IPS-18a (cell line): ENCODE measurements at regions not wholly inside any gene's neighbourhood (a gene's known extent, or its start where the extent isn't known, plus 50 kb on each side); places are given as distances from the start of the nearest gene placed in this dataset.

Source experiments
- H3K27ac ChIP-seq: one replicate; pipeline ENCODE4 v1.5.1; 2013; ENCODE audit warnings: low read length
- H3K27me3 ChIP-seq: one replicate; pipeline ENCODE4 v1.6.1; 2013; ENCODE audit warnings: mild to moderate bottlenecking, low read length; ENCODE audit not compliant: control insufficient read depth, insufficient read depth
- H3K36me3 ChIP-seq: one replicate; pipeline ENCODE4 v1.6.1; 2013; ENCODE audit warnings: low read depth, low read length; ENCODE audit not compliant: control insufficient read depth
- H3K4me1 ChIP-seq: one replicate; pipeline ENCODE4 v1.6.1; 2013; ENCODE audit warnings: low read depth, low read length; ENCODE audit not compliant: control insufficient read depth
- H3K4me3 ChIP-seq: one replicate; pipeline ENCODE4 v1.5.1; 2013; ENCODE audit warnings: low read length
- H3K9ac ChIP-seq: one replicate; pipeline ENCODE4 v1.6.1; 2013; ENCODE audit warnings: mild to moderate bottlenecking, low read length, moderate library complexity
- H3K9me3 ChIP-seq: one replicate; pipeline ENCODE4 v1.6.1; 2013; ENCODE audit warnings: low read depth, low read length; ENCODE audit not compliant: control insufficient read depth

DNA sequence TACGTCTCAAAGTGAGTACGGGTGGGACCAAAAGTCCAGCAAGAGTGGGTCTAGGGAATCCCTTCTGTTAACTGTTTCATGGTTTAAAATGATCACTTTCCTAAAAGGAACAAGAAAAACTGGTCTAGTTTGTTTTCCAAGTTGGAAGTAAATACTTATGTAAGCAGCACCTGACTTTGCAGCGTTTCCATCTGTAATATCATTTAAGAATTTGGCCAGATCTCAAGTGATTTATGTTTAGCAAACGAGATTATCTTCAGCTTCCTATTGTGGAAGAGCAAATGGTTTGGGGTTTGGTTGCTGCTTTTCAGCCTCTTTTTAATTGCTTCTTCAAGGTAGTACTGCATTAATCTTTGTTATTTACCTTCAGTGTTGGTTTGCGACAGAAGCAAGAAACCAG lies 50.4 kb downstream of the FHIP1A start:
- H3K36me3 ChIP-seq: no peaks in the 10 kb centered on the region
- H3K9me3 ChIP-seq: no peaks in the 10 kb centered on the region
- no peak overlapping the region for H3K4me3 ChIP-seq
- no peak overlapping the region for H3K9ac ChIP-seq
- no peak overlapping the region for H3K27ac ChIP-seq
- H3K27me3 ChIP-seq: no peaks in the 10 kb centered on the region
- peaks cover 17% of the 10 kb centered on the region for H3K4me1 ChIP-seq

DNA sequence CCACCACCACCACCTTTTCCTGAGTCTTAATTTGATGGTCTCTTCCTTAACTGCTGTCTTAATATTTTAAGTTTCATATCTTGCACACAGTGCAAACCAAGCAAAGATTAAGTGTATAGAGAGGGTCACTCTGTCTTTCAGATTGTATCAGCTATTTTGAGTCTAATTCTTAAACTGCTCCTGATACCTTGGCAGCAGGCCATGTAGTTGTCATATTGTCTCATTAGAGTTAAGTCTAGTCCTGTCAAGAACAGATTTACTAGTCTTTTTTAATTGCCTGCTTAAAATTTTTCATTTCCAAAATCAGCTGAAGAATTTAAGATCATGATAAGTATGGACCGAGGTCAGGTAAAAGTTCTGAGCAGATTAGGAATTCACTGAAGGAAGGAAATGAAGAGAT lies 51.5 kb downstream of the FHIP1A start:
- H3K9ac ChIP-seq: no peak overlapping the region
- no peaks in the 10 kb centered on the region for H3K9me3 ChIP-seq
- no peak overlapping the region for H3K4me3 ChIP-seq
- H3K27ac ChIP-seq: no peak overlapping the region
- H3K36me3 ChIP-seq: no peaks in the 10 kb centered on the region
- no peaks in the 10 kb centered on the region for H3K27me3 ChIP-seq
- peaks cover 10% of the 10 kb centered on the region for H3K4me1 ChIP-seq

DNA sequence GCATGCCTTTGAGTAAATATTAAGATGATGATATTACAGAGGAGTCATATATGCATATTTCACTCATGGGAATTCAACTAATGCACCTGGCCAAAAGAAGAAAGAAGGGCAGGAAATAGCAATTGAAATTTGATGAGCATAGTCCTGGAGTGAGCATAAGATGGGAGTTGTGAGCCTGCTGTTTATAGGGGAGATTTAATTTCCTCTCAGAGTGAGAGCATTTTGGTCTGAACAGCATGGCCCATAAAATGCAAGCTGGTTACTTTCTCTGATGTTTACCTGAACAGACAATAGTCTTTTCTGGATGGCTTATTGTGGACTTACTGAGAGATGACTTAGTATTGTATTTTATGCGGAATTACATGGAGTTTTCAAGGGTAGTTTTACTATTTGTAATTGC lies 53.6 kb downstream of the FHIP1A start:
- no peak overlapping the region for H3K4me3 ChIP-seq
- no peaks in the 10 kb centered on the region for H3K4me1 ChIP-seq
- no peaks in the 10 kb centered on the region for H3K9me3 ChIP-seq
- H3K27ac ChIP-seq: no peak overlapping the region
- no peaks in the 10 kb centered on the region for H3K27me3 ChIP-seq
- H3K9ac ChIP-seq: no peak overlapping the region
- H3K36me3 ChIP-seq: no peaks in the 10 kb centered on the region

DNA sequence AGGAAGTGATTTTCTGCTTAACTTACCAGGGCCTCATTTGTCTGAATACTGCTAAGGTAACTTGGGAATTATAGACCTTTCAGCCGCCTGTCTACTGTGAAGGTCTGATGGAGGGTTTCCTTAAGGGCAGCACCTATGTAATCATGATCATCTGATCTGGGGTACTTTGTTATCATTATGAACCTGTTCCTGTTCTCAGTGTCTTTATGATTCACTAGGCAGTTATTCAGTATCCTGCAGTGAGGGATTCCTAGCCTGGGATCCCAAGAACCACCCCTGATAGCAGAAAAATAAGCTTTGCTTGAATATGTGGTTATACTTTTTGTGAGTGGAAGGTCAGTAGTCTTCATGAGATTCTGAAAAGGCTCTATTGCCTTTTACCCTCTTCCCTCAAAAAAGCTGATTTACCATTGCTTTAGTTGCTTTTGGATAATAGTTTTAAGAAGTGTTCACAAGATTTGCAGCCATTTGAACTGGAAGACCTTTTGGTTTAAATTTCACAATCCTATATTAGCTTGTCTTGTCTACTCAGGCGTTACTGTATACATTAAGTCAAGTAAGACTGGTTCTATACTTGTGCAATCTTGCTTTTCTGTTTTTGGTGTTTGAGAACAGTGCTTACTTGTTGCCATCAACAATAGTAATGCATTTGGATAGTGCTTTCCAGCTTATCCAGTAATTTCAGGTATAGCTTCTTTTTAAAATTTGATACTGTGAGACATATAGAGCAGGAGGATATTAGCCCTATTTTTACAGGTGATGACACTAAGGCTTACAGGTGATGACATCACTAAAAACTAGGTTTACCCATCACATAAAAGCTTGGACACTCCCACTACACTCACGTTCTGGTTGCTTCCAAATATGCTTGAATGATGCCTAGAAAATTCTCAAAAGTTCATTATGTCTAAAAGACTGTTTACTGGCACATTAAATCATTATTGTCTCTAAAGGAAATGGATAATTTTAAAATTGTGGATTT lies 60.0 kb downstream of the FHIP1A start:
- Histone ChIP-seq H3K9me3 (no peaks in the 10 kb centered on the region), H3K27me3 (no peaks in the 10 kb centered on the region), H3K27ac (no peak overlapping the region), H3K9ac (no peak overlapping the region), H3K4me1 (no peaks in the 10 kb centered on the region), H3K36me3 (no peaks in the 10 kb centered on the region), H3K4me3 (no peak overlapping the region)

DNA sequence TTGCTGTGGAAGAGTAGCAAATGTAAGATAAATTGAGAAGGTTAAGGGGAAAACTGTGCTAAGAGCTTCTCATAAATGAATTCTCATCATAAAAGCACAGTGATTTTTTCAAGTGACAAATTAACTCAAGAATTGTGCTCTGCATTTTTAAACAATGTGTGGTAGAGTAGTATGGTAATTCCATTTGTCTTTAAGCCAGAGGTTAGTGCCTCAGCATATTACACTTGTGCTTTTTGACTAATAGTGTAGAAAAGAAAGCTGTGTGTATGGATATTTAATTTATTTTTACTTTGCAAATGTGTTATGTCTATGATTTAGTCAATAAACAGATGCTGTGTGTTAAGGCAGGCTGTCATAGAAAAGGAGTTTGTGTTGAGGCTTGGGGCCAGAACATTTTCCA lies 61.0 kb downstream of the FHIP1A start:
- Histone ChIP-seq H3K27me3 (no peaks in the 10 kb centered on the region), H3K4me3 (no peak overlapping the region), H3K9ac (no peak overlapping the region), H3K4me1 (peaks cover 6% of the 10 kb centered on the region), H3K9me3 (no peaks in the 10 kb centered on the region), H3K27ac (no peak overlapping the region), H3K36me3 (no peaks in the 10 kb centered on the region)

DNA sequence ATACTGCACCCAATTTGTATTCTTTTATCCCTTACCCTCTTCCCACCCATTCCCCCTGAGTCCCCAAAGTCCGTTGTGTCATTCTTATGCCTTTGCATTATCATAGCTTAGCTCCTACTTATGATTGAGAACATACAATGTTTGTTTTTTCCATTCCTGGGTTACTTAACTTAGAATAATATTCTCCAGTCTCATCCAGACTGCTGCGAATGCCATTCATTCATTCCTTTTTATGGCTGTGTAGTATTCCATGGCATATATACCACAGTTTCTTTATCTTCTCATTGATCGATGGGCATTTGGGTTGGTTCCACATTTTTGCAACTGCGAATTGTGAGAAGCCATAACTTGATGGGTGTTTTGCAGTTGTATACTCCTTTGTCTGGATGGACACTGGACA lies 62.8 kb downstream of the FHIP1A start:
- Histone ChIP-seq H3K4me1 (peaks cover 11% of the 10 kb centered on the region), H3K9ac (no peak overlapping the region), H3K9me3 (no peaks in the 10 kb centered on the region), H3K4me3 (no peak overlapping the region), H3K36me3 (no peaks in the 10 kb centered on the region), H3K27ac (no peak overlapping the region), H3K27me3 (no peaks in the 10 kb centered on the region)

DNA sequence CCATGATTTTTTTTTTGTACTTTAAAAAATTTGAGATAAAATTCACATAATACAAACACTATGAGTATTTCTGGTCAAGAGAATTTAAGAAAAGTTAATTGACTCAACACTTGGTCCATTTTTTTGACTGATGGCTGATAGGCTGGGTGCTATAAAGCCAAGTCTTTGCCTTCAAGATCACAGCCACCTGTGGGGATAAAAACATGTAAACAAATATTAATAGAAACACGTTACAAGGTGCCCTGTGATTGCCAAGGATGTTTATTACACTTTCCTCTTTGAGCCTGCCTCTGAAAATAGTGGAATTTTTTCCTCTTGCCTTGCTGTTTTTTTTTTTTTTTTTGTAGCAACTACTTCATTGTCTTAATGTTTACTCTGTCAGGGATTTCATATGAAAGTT lies 63.3 kb downstream of the FHIP1A start:
- Histone ChIP-seq H3K27me3 (no peaks in the 10 kb centered on the region), H3K9ac (no peak overlapping the region), H3K9me3 (no peaks in the 10 kb centered on the region), H3K4me1 (peaks cover 11% of the 10 kb centered on the region), H3K27ac (no peak overlapping the region), H3K36me3 (no peaks in the 10 kb centered on the region), H3K4me3 (no peak overlapping the region)

DNA sequence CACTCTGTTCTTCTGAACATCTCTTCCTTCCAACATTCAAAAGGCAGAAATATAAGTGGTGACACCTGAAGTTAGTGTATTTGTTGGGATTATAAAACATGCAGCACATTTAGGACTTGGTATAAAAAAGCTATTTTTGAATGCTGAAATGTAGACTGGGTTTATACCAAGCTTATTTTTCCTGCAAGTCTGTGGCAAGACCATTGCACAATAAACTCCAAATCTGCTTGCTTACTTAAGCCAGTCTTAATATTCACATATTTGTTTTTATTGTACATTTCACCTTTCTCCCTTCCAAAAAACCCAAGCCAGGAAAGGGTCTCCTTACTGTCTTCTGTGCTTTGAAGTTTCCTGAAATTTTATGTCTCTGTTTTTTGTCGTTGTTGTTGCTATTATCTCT lies 63.7 kb downstream of the FHIP1A start:
- H3K9me3 ChIP-seq: no peaks in the 10 kb centered on the region
- H3K27ac ChIP-seq: no peak overlapping the region
- no peaks in the 10 kb centered on the region for H3K27me3 ChIP-seq
- H3K36me3 ChIP-seq: no peaks in the 10 kb centered on the region
- no peak overlapping the region for H3K4me3 ChIP-seq
- no peak overlapping the region for H3K9ac ChIP-seq
- peaks cover 11% of the 10 kb centered on the region for H3K4me1 ChIP-seq

DNA sequence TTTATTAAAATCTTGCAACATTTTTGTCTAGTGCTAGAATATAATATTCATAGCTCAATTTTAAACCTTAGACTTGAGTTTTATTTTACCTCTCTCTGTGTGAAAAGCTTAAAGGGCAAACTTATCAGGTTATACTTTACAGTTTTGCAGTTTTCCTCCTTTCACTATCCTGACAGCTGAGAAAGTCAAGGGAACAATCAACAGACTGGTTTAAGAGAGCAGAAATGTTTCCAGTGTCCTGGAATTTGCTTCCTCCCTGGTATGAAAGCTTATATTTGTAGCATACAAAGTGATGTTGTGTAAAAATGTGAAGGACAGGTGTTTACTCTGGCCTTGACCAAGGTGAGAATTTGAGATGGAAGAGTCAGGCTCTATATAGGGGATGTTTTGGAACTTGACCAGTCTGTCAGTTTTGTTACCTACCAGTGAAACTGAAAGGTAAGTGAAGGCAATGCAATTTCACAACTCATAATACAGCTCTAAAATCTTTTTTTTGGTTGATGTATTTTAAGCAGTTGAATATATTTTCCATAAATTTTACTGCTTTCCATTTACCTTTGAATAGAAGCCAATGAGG lies 64.6 kb downstream of the FHIP1A start:
- Histone ChIP-seq H3K4me1 (peaks cover 11% of the 10 kb centered on the region), H3K36me3 (no peaks in the 10 kb centered on the region), H3K27ac (no peak overlapping the region), H3K27me3 (no peaks in the 10 kb centered on the region), H3K9me3 (no peaks in the 10 kb centered on the region), H3K4me3 (no peak overlapping the region), H3K9ac (no peak overlapping the region)

DNA sequence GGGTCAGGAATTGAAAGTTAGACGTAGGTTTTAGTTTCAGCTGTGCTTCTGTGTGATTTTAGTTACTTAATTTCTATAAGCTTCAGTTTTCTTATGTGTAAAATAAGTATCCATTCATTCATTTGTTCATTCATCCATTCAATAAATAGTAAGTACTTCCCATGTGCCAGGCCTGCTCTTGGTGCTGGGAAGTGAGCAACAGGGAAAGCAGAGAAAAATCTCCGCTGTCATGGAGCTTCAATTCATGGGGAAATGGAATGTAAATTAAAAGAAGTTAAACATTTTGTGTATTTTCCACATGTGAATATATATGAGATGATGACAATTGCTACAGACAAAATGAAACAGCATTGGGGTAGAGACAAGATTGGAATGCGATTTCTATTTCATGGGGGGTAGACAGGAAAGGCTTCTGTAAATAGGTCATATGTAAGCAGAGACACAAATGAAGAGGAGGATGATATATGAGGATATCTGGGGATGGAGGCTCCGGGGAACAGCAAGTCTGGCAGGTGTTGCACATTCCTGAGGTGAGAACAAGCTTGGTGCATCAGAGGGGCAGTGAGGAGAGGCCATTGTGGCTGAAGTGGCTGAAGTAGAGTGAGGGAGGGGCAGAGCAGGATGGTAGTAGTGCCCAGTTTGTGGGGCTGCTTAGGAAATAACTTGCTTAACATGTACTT lies 66.2 kb downstream of the FHIP1A start:
- H3K9me3 ChIP-seq: no peaks in the 10 kb centered on the region
- no peak overlapping the region for H3K9ac ChIP-seq
- no peak overlapping the region for H3K27ac ChIP-seq
- H3K36me3 ChIP-seq: no peaks in the 10 kb centered on the region
- H3K27me3 ChIP-seq: no peaks in the 10 kb centered on the region
- peaks cover 20% of the 10 kb centered on the region for H3K4me1 ChIP-seq
- no peak overlapping the region for H3K4me3 ChIP-seq

DNA sequence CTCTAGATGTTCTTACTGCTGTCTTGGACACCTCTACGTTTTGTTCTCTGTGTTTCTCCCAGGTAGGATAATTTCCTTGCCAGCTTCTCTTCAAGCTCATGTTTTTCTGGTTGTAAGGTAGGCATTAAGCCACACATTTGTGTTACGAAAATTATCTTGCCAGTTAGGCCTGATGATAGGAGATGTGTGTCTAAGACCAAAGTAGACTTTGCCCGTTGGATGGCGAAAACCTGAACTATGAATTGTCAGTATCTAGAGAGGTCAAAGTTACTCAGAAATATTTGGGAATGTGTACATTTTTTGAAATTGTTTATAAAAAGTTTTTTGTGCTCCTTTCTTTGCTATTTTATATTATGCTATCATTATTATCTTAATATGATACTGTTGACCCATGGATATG lies 72.8 kb downstream of the FHIP1A start:
- H3K36me3 ChIP-seq: no peaks in the 10 kb centered on the region
- H3K27ac ChIP-seq: no peak overlapping the region
- no peak overlapping the region for H3K9ac ChIP-seq
- H3K4me1 ChIP-seq: peaks cover 64% of the 10 kb centered on the region
- H3K27me3 ChIP-seq: no peaks in the 10 kb centered on the region
- H3K9me3 ChIP-seq: no peaks in the 10 kb centered on the region
- no peak overlapping the region for H3K4me3 ChIP-seq
